HUES48 (cell line): ENCODE measurements at regions not wholly inside any gene's neighbourhood (a gene's known extent, or its start where the extent isn't known, plus 50 kb on each side); places are given as distances from the start of the nearest gene placed in this dataset.

ENCODE experiments used
- H3K27ac ChIP-seq: one replicate; pipeline ENCODE4 v1.7.0; 2013; ENCODE audit warnings: low read depth, low read length, inconsistent platforms
- H3K27me3 ChIP-seq: 2 replicates; pipeline ENCODE4 v1.6.1; 2013; ENCODE audit warnings: mild to moderate bottlenecking, low read length; ENCODE audit not compliant: control insufficient read depth, insufficient read depth
- H3K36me3 ChIP-seq: 2 replicates; pipeline ENCODE4 v1.6.1; 2013; ENCODE audit warnings: low read length; ENCODE audit not compliant: control insufficient read depth, insufficient read depth
- H3K4me1 ChIP-seq: 2 replicates; pipeline ENCODE4 v1.6.1; 2013; ENCODE audit warnings: mild to moderate bottlenecking, low read length; ENCODE audit not compliant: control insufficient read depth, insufficient read depth
- H3K4me3 ChIP-seq: 2 replicates; pipeline ENCODE4 v1.5.1; 2013; ENCODE audit warnings: mild to moderate bottlenecking, low read depth, low read length
- H3K9ac ChIP-seq: 2 replicates; pipeline ENCODE4 v1.6.1; 2013; ENCODE audit warnings: mild to moderate bottlenecking, low read depth, low read length, moderate library complexity
- H3K9me3 ChIP-seq: 2 replicates; pipeline ENCODE4 v1.6.1; 2013; ENCODE audit warnings: low read length; ENCODE audit not compliant: control insufficient read depth, insufficient read depth

DNA sequence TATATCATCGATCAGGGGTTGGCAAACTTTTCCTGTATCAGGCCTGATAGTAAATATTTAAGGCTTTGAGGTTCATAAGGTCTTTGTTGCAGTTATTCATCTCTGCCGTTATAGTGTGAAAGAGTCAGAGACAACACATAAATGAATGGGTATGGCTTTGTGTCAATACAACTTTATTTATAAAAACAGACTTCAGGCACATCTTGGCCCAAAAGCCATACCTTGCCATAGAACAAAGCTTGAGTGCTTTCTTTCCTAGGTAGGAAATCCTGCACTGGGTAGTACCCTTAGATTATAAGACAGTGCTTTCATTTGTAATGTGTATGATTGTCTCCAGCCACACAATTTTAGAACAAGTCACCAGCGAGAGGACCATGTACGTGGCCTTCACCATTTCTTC, 58.9 kb upstream of the MAGI1 start:
- Histone ChIP-seq H3K9me3 (no peaks in the 10 kb centered on the region), H3K36me3 (no peaks in the 10 kb centered on the region), H3K9ac (no peak overlapping the region)

DNA sequence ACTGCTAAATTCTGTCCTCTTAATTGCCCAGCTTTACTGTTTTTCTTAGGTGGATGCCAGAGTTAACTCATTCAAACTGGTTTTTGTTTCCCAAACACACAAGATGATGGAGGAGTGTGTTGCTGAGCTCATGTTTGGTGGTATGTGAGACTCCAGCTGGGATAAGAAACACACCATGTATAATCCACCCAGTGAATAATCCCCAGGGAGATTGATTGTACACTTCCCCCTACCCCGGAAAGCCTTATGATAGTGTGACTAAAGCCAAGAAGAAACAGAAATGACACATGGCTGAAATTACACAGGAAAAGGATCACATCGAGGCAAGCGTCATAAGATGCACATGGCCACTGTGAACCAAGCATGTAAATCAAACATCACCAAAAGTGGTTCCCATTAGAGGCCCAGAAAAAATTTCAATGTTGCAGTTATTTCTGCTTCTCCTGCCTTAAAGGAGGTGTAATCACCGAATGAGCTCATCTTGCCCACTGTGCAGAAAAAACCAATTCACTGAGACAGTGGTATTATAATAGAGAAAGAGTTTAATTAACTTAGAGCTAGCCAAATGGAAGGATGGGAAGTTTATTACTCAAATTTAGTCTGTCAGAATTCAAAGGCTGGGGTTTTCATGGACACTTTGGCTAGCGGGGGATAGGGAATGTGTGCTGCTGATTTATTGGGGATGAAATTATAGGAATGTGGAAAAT, 56.7 kb upstream of the MAGI1 start:
- H3K36me3 ChIP-seq, result no peaks in the 10 kb centered on the region
- H3K4me1 ChIP-seq, result peaks cover 11% of the 10 kb centered on the region; the same call in 1 of the 2 replicates
- no peaks in the 10 kb centered on the region for H3K9me3 ChIP-seq
- no peak overlapping the region for H3K27ac ChIP-seq
- H3K9ac ChIP-seq, result no peak overlapping the region
- no peaks in the 10 kb centered on the region for H3K27me3 ChIP-seq
- H3K4me3 ChIP-seq, result no peak overlapping the region

More for the DNA sequence above, 58.9 kb upstream of the MAGI1 start:
- H3K4me3 ChIP-seq, result no peak overlapping the region
- H3K4me1 ChIP-seq, result peaks cover 8% of the 10 kb centered on the region; the same call in 1 of the 2 replicates
- no peak overlapping the region for H3K27ac ChIP-seq
- no peaks in the 10 kb centered on the region for H3K27me3 ChIP-seq

DNA sequence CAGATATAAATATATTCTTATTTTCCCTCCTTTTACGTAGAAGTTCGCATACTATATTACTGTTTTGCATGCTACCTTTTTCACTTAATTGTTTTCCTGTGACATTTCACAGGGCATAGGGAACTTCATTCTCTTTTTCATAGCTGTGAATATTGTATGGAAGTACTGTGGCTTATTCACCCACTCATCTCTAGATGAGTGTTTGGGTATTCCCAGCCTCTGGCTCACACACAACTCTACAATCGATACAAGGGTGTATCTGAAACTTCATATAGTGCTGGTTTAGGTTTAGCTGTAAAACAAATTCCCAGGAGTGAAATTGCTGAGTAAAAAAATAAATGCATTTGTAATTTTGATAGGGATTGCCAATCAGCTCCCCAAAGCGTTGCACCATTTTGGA, 55.3 kb upstream of the MAGI1 start:
- no peak overlapping the region for H3K27ac ChIP-seq
- H3K27me3 ChIP-seq, result no peaks in the 10 kb centered on the region
- H3K4me1 ChIP-seq, result peaks cover 11% of the 10 kb centered on the region; the same call in 1 of the 2 replicates
- H3K4me3 ChIP-seq, result no peak overlapping the region
- no peak overlapping the region for H3K9ac ChIP-seq
- no peaks in the 10 kb centered on the region for H3K9me3 ChIP-seq
- H3K36me3 ChIP-seq, result no peaks in the 10 kb centered on the region

DNA sequence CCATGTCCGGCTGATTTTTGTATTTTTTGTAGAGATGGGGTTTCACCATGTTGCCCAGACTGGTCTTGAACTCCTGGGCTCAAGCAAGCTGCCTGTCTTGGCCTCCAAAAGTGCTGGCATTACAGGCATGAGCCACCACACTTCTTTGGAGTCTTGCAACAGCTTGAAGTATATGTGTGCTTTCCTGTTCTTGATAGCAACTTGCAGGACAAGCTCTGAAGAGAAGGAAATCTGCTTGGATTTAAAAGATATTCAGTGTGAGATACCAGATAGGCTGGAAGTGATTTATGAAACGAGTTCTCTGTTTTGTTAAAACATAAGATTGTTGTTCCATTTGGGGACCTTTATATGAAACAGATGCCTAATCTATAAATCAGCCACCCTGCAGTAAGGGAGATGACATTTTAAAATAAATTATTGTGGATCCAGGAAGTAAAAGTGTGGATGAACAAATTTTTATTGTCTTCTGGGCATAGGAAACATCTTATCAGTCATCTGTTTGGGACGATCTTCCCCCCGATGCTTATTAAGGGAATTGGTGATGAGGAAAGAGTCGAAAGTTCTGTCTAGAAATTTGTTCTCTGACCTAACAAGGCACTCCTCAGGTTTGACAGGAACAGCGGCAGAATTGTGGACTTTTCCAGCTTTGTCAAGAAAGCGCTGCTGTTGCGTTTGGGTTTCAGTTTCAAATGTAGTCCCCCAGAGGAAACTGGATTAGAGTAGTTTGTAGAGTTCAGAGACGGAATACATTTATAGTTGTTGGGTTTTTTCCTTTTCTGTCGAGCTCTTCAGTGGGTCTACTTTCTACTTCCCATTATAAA, 53.7 kb upstream of the MAGI1 start:
- no peaks in the 10 kb centered on the region for H3K9me3 ChIP-seq
- H3K27me3 ChIP-seq, result no peaks in the 10 kb centered on the region
- no peak overlapping the region for H3K9ac ChIP-seq
- peaks cover 3% of the 10 kb centered on the region; the same call in 1 of the 2 replicates for H3K4me1 ChIP-seq
- H3K36me3 ChIP-seq, result no peaks in the 10 kb centered on the region
- H3K27ac ChIP-seq, result no peak overlapping the region
- H3K4me3 ChIP-seq, result no peak overlapping the region
